Neuron (in vitro differentiated cells): ENCODE measurements at regions not wholly inside any gene's neighbourhood (a gene's known extent, or its start where the extent isn't known, plus 50 kb on each side); places are given as distances from the start of the nearest gene placed in this dataset.
"Not testable (repeated sequence)": the region's sequence is repeated elsewhere in the genome, so short reads cannot be mapped to it uniquely, and the experiment has no call there.

ENCODE experiments used
- H2AFZ ChIP-seq: one replicate; pipeline ENCODE4 v1.6.1; 2013; ENCODE audit warnings: low read depth, mild to moderate bottlenecking, inconsistent platforms, low read length, moderate library complexity
- H3K27me3 ChIP-seq: one replicate; pipeline ENCODE4 v1.6.1; 2013; ENCODE audit warnings: low read length; ENCODE audit not compliant: insufficient read depth
- H3K36me3 ChIP-seq: one replicate; pipeline ENCODE4 v1.6.1; 2013; ENCODE audit warnings: low read length; ENCODE audit not compliant: insufficient read depth
- H3K4me1 ChIP-seq: one replicate; pipeline ENCODE4 v1.6.1; 2013; ENCODE audit warnings: low read length; ENCODE audit not compliant: insufficient read depth
- H3K4me3 ChIP-seq: 2 replicates; pipeline ENCODE4 v1.5.1; 2013; ENCODE audit warnings: mild to moderate bottlenecking, low read length, moderate library complexity
- H3K9me3 ChIP-seq: one replicate; pipeline ENCODE4 v1.6.1; 2013; ENCODE audit warnings: low read length

DNA sequence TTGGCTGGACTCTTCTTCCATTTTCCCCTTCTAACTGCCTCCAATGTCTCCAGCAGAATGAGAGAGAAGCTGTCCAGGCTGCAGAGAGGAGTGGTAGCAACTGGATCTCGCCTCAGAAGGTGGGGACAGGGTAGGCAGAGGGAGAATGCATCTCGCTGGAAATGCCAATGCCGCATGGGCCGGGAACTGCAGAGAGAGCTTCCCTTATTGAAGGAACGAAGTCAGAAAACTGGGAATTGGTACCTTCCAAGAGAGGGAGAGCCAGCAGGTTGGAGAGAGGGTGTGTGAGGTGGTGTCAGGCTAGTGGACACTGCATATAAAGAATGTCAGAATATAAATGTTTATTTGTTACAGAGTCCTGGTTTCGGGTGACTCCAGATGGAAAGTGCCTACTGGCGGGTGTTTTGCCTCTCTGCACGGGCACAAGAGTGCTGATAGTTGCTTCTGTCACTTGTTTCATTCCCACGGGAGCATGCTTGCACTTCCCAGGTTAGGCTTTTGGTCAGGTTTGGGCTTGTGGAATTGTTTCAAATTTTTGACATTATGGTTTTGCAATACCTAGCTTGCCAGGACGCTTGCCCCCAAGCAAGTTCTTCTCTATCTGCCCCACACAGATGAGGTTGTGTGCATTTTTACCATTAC, 156.8 kb upstream of the STS start:
- Histone ChIP-seq H2AFZ (no peak overlapping the region), H3K9me3 (no peaks in the 10 kb centered on the region), H3K4me1 (no peaks in the 10 kb centered on the region), H3K27me3 (peaks cover 3% of the 10 kb centered on the region), H3K4me3 (no peak overlapping the region), H3K36me3 (no peaks in the 10 kb centered on the region)

DNA sequence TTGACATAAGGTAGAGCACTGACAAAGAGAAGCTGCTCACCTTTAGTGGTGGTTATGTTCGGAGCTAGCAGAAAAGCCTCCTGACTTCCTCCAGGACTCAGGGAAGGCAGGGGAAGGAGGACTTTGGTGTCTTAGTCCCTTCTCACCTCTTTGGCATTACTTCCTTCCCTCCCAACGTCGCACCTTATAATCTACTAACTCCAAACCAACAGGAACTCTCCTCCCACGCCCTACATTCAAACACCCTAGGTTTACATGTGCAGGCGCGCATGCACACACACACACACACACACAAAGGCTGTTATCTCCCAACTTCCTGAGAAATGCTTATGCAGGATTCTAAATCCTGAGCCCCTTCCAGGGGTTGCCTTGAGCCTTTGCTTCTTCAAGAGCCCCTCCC, 157.7 kb upstream of the STS start:
- no peak overlapping the region for H3K4me3 ChIP-seq
- H2AFZ ChIP-seq, result no peak overlapping the region
- H3K9me3 ChIP-seq, result no peaks in the 10 kb centered on the region

DNA sequence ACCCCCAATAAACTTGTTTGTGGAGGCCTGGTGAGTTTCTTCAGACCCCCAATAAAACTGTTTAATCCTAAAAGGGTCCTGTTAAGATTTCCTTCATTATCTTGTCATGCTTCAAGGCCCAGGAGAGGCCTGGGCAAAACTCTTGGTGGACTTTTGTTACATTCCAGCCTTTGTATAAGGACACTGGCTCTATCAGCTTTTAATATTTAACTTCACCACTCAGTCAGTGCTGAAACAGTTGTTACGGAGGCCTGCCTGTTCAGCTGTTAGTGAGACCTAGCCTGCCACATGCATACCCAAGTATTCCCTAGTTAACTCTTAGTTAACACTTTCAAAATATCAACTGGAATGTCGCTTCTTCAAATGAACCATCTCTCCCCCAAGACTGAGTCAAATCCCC, 158.8 kb upstream of the STS start:
- not testable (repeated sequence) for H3K27me3 ChIP-seq, H3K36me3 ChIP-seq, H3K4me3 ChIP-seq, H3K9me3 ChIP-seq, H3K4me1 ChIP-seq, H2AFZ ChIP-seq

More for the DNA sequence above, 157.7 kb upstream of the STS start:
- H3K27me3 ChIP-seq, result peaks cover 3% of the 10 kb centered on the region
- no peaks in the 10 kb centered on the region for H3K4me1 ChIP-seq
- no peaks in the 10 kb centered on the region for H3K36me3 ChIP-seq

- H2AFZ ChIP-seq, result no peak overlapping the region
- no peaks in the 10 kb centered on the region for H3K36me3 ChIP-seq
- H3K9me3 ChIP-seq, result no peaks in the 10 kb centered on the region
Measured at GRCh38 chrX:6986915-6987314, 160.6 kb upstream of the STS start.

GRCh38 chrX:6985537-6985936, 162.0 kb upstream of the STS start:
- Histone ChIP-seq H3K27me3 (peaks cover 3% of the 10 kb centered on the region), H3K36me3 (no peaks in the 10 kb centered on the region), H3K4me1 (no peaks in the 10 kb centered on the region), H3K4me3 (no peak overlapping the region), H3K9me3 (no peaks in the 10 kb centered on the region), H2AFZ (no peak overlapping the region)

More at GRCh38 chrX:6986915-6987314, 160.6 kb upstream of the STS start:
- peaks cover 3% of the 10 kb centered on the region for H3K27me3 ChIP-seq
- no peak overlapping the region for H3K4me3 ChIP-seq
- no peaks in the 10 kb centered on the region for H3K4me1 ChIP-seq

- Histone ChIP-seq H3K36me3 (no peaks in the 10 kb centered on the region), H3K4me3 (no peak overlapping the region), H3K4me1 (no peaks in the 10 kb centered on the region), H3K9me3 (no peaks in the 10 kb centered on the region), H3K27me3 (no peaks in the 10 kb centered on the region), H2AFZ (no peak overlapping the region)
Measured at GRCh38 chrX:6983207-6983955, 164.1 kb upstream of the STS start.

- no peaks in the 10 kb centered on the region for H3K4me1 ChIP-seq
- no peak overlapping the region for H3K4me3 ChIP-seq
- H2AFZ ChIP-seq, result no peak overlapping the region
- peaks cover 2% of the 10 kb centered on the region for H3K9me3 ChIP-seq
- no peaks in the 10 kb centered on the region for H3K27me3 ChIP-seq
- no peaks in the 10 kb centered on the region for H3K36me3 ChIP-seq
Measured at GRCh38 chrX:6981718-6982406, 165.7 kb upstream of the STS start.

- Histone ChIP-seq H3K27me3 (no peaks in the 10 kb centered on the region), H3K4me3 (no peak overlapping the region), H3K36me3 (no peaks in the 10 kb centered on the region), H3K4me1 (no peaks in the 10 kb centered on the region), H2AFZ (no peak overlapping the region), H3K9me3 (peaks cover 2% of the 10 kb centered on the region)
Measured at GRCh38 chrX:6980981-6981380, 166.5 kb upstream of the STS start.

DNA sequence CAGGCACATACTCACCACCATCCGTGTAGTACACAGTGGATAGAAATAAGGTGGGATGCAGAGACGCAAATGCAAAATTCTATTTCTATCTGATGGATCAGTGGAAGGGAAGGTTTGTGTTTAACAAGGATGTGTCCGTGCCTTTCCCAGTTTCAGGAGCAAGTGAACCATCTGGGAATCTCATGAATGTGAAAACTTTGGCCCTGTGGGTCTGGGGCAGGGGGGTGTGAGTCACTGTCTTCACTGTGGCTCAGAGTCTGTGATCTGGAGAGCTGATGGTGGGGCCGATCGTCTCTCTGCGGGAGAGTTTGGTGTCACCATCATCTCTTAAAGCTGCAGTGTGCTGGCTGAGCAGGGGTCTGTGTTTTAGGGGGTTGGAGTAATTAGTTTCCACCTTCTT, 179.3 kb upstream of the STS start:
- H3K36me3 ChIP-seq, result no peaks in the 10 kb centered on the region
- no peak overlapping the region for H2AFZ ChIP-seq
- H3K4me1 ChIP-seq, result no peaks in the 10 kb centered on the region
- no peaks in the 10 kb centered on the region for H3K27me3 ChIP-seq
- no peak overlapping the region for H3K4me3 ChIP-seq
- no peaks in the 10 kb centered on the region for H3K9me3 ChIP-seq

DNA sequence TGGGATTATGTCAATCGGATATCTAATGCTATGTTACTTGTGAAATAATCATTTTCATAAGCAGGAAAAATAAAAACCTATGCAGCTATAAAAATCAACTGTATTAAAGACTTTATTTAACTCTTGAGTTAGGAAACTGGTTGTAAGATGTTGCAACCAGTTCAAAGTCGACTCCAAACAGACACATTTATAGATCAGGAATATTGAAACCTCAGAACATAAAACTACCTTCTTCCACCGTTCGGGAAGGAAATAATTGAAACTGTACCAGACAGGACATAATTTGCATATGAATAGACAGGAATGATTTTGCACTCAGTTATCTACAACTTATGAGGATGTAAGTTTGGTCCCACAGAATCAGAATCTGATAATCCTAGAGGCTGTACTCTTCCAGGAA, 181.8 kb upstream of the STS start:
- Histone ChIP-seq H3K4me1 (no peaks in the 10 kb centered on the region), H3K9me3 (no peaks in the 10 kb centered on the region), H3K27me3 (no peaks in the 10 kb centered on the region), H2AFZ (no peak overlapping the region), H3K36me3 (no peaks in the 10 kb centered on the region), H3K4me3 (no peak overlapping the region)

DNA sequence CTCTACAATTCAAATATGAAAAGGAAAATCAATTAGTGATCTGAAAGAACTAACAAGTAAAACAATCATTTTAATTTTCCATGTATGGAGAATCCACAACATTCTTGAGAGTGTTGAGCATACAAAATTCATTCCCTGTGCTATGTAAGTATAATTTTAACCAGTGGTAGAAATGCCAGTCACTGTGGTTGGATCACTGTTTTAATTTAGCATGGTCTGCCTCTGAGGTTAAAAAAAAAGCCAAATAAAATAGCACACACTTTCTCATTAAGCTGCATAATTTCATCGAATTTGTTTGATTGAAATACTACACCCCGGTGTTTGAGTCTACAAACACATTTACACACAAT, 185.5 kb upstream of the STS start:
- Histone ChIP-seq H3K27me3 (no peaks in the 10 kb centered on the region), H3K4me3 (no peak overlapping the region), H3K4me1 (no peaks in the 10 kb centered on the region), H2AFZ (no peak overlapping the region), H3K36me3 (no peaks in the 10 kb centered on the region), H3K9me3 (no peaks in the 10 kb centered on the region)

DNA sequence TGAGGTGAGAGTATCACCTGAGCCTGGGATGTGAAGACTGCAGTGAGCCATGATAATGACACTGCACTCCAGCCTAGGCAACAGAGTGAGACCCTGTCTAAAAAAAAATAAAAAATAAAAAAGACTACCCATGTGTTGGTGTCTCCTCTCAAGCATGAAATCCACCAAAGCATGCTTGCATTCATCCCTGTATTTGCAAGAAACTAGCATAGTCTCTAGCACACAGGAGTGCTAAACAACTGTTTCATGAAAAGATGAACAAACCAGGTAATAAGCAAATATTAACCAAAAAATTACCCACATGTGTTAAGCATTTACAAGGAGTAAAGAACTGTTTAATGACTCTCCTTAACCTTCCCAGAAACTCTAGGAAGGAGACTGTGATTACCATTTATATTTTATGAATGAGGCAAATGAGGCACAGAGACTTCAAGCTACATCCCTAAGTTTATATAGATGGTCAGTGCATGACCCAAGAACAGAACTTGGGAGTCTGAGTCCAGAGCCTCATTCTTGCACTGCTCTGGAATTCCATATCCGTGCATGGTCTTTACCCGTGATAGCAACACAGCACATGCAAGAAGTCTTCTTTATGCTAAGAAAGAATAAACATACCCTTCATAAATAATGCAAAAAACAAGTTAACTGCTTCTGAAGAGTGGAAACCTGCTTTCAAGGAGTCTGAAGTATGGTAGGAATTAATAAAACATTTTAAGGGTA, 186.1 kb upstream of the STS start:
- H3K4me1 ChIP-seq, result no peaks in the 10 kb centered on the region

DNA sequence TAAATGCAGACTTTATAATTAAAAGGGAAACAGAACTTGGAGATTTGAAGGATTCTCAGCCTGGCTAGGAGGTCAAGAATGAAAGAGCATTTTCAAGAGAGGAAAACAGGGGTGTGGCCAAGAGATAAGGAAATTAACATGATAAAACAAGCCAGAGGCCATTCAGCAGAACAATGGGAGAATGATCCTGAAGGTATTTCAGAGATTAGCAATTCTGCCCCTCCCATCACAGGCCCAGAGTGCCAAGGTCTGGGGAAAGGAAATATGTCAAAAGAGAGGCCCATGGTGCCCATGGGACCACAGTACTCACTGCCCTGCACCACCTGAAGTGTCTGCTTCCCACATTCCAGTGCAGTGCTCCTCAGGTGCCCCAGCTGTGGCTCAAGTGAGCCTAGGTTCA, 188.5 kb upstream of the STS start:
- H3K4me3 ChIP-seq, result no peak overlapping the region
- H3K36me3 ChIP-seq, result no peaks in the 10 kb centered on the region
- H3K9me3 ChIP-seq, result no peaks in the 10 kb centered on the region
- no peak overlapping the region for H2AFZ ChIP-seq
- H3K4me1 ChIP-seq, result no peaks in the 10 kb centered on the region
- no peaks in the 10 kb centered on the region for H3K27me3 ChIP-seq

More for the DNA sequence above, 186.1 kb upstream of the STS start:
- no peak overlapping the region for H2AFZ ChIP-seq
- H3K9me3 ChIP-seq, result no peaks in the 10 kb centered on the region
- H3K36me3 ChIP-seq, result no peaks in the 10 kb centered on the region
- no peaks in the 10 kb centered on the region for H3K27me3 ChIP-seq
- H3K4me3 ChIP-seq, result no peak overlapping the region
